GM18909 (cell line): ENCODE measurements at regions not wholly inside any gene's neighbourhood (a gene's known extent, or its start where the extent isn't known, plus 50 kb on each side); places are given as distances from the start of the nearest gene placed in this dataset.
"Not testable (repeated sequence)": the region's sequence is repeated elsewhere in the genome, so short reads cannot be mapped to it uniquely, and the experiment has no call there.

Experiments
- ATAC-seq: cut with Tn5 transposase; IDR thresholded peaks from one replicate; pipeline ENCODE4 v1.9.1; 2021; ENCODE audit warnings: mild to moderate bottlenecking; ENCODE audit not compliant: unreplicated experiment, poor library complexity

DNA sequence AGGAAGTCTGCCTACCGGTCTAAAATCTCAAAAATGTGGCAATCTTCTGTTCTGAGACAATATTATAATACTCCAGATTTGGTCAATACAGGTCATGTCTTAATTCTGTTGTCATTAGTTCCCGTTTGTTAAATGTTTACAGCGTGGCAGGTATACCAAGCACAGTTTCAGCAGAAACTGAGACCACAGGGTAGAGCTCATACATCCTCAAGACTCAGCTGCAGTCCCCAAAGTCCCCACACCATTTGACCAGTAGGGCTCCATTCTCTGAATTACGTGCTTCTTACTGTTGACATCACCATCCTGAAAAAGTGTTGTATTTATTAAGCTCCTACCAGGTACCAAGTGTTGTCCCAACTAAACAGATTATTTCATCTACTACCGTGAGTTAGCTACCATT, 157.1 kb downstream of the MC4R start:
- peak; percentile 59 for ATAC-seq

- no peak for ATAC-seq
Observed at GRCh38 chr18:60209042-60209441, 163.5 kb downstream of the MC4R start.

DNA sequence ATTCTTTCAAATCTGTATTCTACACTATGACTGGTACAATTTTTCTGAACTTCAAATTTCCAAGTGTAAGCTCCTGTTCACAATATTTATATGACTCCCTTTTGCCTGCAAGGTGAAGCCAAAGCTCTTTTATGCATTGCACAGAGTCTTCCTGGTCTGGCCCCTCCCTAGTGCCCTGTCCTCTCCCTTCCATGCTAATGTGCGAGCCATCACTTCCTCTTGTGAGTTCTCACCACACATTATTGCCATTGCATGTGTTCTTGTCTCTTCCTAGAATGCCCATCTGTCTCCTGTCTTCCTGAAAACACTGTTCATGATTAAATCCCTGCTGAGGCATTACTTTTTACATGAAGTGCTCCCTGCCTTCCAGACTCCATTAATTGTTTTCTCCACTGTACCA, 169.9 kb downstream of the MC4R start:
- ATAC-seq: no peak

GRCh38 chr18:60200558-60200957, 172.0 kb downstream of the MC4R start:
- ATAC-seq: no peak

DNA sequence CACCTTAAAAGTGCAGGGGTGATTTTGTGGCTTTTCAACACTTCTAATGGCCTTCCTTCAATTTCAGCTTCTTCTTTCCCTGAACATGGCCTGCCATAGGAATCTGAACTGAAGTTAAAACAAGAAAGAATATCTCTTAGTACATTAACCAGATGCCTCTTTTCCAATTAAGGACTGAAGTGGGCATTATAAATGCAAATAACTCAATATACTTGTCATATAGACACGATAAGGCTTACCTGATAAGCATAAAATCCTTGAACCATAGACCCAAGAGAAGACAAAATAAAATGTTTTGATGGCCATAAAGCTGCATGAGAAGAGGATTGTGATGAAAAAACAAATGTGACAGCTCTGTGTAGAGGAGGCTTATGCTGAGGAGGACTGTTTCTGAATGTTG, 173.1 kb downstream of the MC4R start:
- ATAC-seq: no peak

- no peak for ATAC-seq
Observed at GRCh38 chr18:60197671-60198462, 174.7 kb downstream of the MC4R start.

DNA sequence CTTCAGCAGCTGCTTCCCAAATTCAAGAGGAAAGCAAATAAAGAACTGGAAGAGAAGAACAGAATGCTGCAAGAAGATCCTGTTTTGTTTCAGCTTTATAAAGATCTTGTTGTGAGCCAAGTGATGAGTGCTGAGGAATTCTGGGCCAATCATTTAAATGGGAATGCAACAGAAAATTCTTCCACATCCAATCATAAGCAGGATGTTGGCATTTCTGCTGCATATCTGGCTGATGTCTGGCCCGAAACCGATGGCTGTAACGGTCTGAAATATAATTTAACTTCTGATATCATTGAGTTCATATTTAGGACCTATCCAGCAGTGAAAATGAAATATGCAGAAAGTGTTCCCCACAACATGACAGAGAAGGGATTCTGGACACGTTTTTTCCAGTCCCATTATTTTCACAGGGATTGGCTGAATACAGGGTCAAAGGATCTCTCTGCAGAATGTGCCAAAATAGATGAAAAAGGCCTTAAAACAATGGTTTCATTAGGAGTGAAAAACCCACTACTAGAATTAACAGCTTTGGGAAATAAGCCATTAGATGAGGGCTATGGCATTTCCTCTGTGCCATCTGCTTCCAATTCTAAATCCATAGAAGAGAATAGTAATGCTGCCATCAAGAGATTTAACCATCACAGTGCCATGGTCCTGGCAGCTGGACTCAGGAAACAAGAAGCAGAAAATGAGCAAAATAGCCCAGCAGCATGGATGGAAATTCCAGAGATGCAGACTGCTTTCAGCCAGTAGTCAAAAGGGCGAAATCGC, 175.6 kb downstream of the MC4R start:
- no peak for ATAC-seq

- no peak for ATAC-seq
Observed at GRCh38 chr18:60193780-60194179, 178.8 kb downstream of the MC4R start.

DNA sequence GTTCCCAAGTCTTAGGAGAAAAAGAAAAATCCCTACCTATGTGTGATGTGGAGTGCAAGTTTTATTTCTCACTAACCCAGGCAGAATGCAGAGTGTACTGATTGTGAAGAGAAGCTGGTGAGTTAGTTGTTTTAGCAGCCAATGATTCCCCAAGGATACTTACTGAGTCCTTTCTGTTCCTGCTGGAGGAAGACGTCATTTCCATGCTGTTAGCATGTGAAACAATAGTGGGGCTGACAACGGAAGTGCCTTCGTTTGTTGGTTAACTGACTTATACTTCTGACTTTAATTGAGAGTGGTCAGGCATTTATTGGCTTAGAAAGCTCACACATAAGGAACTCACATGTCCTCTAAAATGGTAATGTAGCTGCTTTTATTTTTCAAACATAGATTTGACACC, 180.6 kb downstream of the MC4R start:
- ATAC-seq: no peak

DNA sequence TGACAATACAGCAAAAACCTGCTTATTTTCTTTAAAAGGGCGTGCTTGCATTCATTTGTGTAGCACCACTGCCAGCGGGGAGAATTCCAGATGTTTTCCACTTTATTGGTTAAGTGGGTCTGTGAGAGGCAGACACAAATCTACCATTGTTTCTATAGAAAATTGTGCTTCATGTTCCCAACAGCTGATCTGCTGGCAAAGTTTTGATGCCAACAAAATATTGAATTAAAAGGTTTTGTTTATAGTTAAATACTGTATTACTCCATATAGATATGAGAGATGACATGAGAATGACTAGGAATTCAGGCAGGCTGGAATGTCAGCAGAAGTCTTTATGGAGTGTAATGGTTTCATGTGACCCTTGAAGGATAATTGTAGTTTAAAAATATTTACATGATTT, 182.7 kb downstream of the MC4R start:
- ATAC-seq: no peak

- ATAC-seq: no peak
Observed at GRCh38 chr18:60188958-60189357, 183.6 kb downstream of the MC4R start.

GRCh38 chr18:60182223-60182622, 190.4 kb downstream of the MC4R start:
- ATAC-seq: no peak

DNA sequence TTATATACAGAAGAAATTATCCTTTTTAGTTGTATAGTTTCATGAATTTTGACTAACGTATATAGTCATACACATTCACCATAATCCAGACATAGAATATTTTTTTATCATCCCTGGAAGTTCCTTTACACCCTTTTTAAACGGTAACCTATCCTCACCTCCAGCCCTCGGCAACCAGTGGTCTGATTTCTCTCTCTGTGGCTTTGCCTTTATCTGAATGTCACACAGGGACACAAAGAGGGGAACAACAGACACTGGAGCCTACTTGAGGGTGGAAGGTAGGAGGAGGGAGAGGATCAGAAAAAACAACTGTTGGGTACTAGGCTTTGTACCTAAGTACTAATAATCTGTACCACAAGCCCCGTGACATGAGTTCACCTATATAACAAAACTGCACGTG, 191.9 kb downstream of the MC4R start:
- ATAC-seq: no peak

DNA sequence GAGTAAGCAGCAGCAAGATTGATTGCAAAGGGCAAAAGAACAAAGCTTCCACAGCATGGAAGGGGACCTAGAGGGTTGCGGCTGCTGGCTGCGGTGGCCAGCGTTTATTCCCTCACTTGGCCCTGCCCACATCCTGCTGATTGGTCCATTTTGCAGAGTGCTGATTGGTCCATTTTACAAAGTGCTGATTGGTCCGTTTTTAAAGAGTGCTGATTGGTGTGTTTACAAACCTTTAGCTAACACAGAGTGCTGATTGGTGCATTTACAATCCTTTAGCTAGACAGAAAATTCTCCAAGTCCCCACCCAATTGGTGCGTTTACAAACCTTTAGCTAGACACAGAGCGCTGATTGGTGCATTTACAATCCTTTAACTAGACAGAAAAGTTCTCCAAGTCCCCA, 194.4 kb downstream of the MC4R start:
- not testable (repeated sequence) for ATAC-seq

DNA sequence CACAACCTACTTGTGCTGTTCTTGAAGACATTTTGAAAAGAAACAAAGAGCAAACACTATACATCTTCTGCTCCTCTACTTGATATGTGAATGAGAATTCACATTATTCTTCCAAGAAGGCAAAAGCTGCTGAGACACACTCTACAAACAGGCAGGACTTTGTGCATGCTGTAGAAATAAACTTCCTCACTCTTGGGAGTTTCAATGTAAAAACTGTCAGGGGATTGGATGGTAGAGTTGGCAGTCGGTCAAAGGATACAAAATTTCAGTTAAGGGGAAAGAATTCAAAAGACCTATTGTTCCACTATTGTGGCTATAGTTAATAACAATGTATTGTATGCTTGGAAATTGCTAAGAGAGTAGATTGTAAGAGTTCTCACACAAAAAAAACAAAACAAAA, 196.3 kb downstream of the MC4R start:
- ATAC-seq: no peak

- no peak for ATAC-seq
Observed at GRCh38 chr18:60174832-60175231, 197.7 kb downstream of the MC4R start.

GRCh38 chr18:60172030-60172429, 200.5 kb downstream of the MC4R start:
- no peak for ATAC-seq

DNA sequence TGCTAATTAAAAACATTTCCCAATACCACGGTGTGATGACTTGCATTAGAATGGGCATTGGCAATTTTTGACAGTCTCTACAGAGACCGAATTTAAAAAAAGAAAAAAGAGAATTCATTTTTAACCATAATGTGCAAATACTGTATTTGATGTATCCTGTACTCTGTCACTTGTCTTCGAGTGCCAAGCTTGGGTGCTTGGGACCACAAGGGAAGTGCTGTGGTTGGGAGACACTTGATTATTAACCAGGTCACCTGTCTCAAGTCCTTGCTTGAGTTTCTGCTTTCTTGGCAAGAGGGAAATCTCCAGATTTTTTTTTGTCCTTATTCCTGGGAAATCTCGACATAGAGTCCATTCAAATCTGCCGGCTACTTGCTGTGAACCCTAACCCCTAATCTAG, 209.0 kb downstream of the MC4R start:
- ATAC-seq: peak; percentile 91

DNA sequence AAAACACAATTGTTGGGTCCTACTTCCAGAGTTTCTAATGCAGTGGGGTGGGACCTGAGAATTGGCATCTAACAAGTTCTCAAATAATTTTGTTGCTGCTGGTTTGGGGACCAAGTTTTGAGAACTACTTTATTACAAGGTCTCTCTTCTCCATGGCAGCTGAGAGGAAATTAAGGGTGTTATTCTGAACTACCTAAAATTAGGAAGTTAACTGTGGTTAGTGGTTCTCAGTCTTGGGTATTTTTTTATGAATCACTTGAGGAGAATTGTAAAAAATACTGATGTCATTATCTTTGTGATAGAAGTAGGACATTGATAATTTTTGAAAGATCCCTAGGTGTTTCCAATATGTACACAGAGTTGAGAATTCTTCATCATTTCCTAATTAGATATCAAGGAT, 210.2 kb downstream of the MC4R start:
- ATAC-seq: peak; percentile 59

- ATAC-seq: no peak
Observed at GRCh38 chr18:60157810-60158209, 214.8 kb downstream of the MC4R start.

DNA sequence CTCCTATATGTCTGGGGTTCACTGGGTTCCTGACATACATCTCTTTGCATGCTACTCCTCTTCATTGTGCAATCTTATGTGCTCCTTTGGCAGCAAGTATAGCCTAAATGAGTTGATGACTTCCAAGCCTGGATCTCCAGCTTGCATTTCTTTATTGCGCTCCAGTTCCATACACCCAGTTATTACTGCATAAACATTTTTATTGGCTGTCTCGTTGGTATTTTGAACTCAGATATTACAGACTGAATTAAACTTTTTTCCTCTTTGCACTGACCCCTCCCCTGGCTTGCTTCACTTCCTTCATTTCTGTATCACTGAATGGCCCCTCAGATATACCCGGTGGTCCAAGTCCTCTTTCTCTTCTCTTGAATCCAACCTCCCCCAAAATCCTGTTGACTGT, 219.2 kb downstream of the MC4R start:
- ATAC-seq: no peak

GRCh38 chr18:60149316-60149715, 223.3 kb downstream of the MC4R start:
- ATAC-seq: no peak
